Stimulated activated CD4-positive, alpha-beta T cell treated with anti-CD3 and anti-CD28 coated beads, Interleukin-15, amount 100 ng/mL, for 48 hours (primary cell): ENCODE measurements at regions not wholly inside any gene's neighbourhood (a gene's known extent, or its start where the extent isn't known, plus 50 kb on each side); places are given as distances from the start of the nearest gene placed in this dataset.
"Not testable (repeated sequence)": the region's sequence is repeated elsewhere in the genome, so short reads cannot be mapped to it uniquely, and the experiment has no call there.

ENCODE experiments used
- DNase-seq, 2 donors: peaks; one replicate each; pipeline ENCODE4 v3.0.0-alpha.2; 2020; ENCODE audit warnings: low read depth in 2 of 2

GRCh38 chr1:208347191-208347590, 103.0 kb upstream of the PLXNA2 start:
- no peak for DNase-seq

GRCh38 chr1:208349694-208350330, 105.6 kb upstream of the PLXNA2 start:
- no peak for DNase-seq

GRCh38 chr1:208350815-208351214, 106.6 kb upstream of the PLXNA2 start:
- no peak for DNase-seq

- DNase-seq, result no peak
Measured at GRCh38 chr1:208351838-208352237, 107.7 kb upstream of the PLXNA2 start.

GRCh38 chr1:208353797-208354196, 109.6 kb upstream of the PLXNA2 start:
- DNase-seq, result not testable (repeated sequence)

- DNase-seq, result no peak
Measured at GRCh38 chr1:208357644-208358507, 113.7 kb upstream of the PLXNA2 start.

- no peak for DNase-seq
Measured at GRCh38 chr1:208358651-208359050, 114.5 kb upstream of the PLXNA2 start.

- no peak for DNase-seq
Measured at GRCh38 chr1:208362011-208362410, 117.8 kb upstream of the PLXNA2 start.

GRCh38 chr1:208366559-208366958, 122.4 kb upstream of the PLXNA2 start:
- no peak for DNase-seq

- no peak for DNase-seq
Measured at GRCh38 chr1:208369045-208369444, 124.9 kb upstream of the PLXNA2 start.

- no peak for DNase-seq
Measured at GRCh38 chr1:208369658-208370057, 125.5 kb upstream of the PLXNA2 start.

- DNase-seq, result no peak
Measured at GRCh38 chr1:208374391-208374941, 130.3 kb upstream of the PLXNA2 start.

- no peak for DNase-seq
Measured at GRCh38 chr1:208381481-208381880, 137.3 kb upstream of the PLXNA2 start.

GRCh38 chr1:208387908-208388811, 144.0 kb upstream of the PLXNA2 start:
- no peak for DNase-seq

- no peak for DNase-seq
Measured at GRCh38 chr1:208393416-208393815, 149.2 kb upstream of the PLXNA2 start.

- no peak for DNase-seq
Measured at GRCh38 chr1:208393826-208394225, 149.6 kb upstream of the PLXNA2 start.

GRCh38 chr1:208397286-208397685, 153.1 kb upstream of the PLXNA2 start:
- DNase-seq, result no peak

- DNase-seq, result no peak
Measured at GRCh38 chr1:208405014-208405413, 160.8 kb upstream of the PLXNA2 start.

- no peak for DNase-seq
Measured at GRCh38 chr1:208409176-208409575, 165.0 kb upstream of the PLXNA2 start.

GRCh38 chr1:208410409-208410808, 166.2 kb upstream of the PLXNA2 start:
- no peak for DNase-seq

- DNase-seq, result no peak
Measured at GRCh38 chr1:208413006-208413405, 168.8 kb upstream of the PLXNA2 start.

GRCh38 chr1:208418667-208419066, 174.5 kb upstream of the PLXNA2 start:
- no peak for DNase-seq
